Activated naive CD8-positive, alpha-beta T cell treated with anti-CD3 and anti-CD28 coated beads, Interleukin-2, amount 10 ng/mL, durations not matched to agents 7 days and 5 days (primary cell): ENCODE measurements at regions not wholly inside any gene's neighbourhood (a gene's known extent, or its start where the extent isn't known, plus 50 kb on each side); places are given as distances from the start of the nearest gene placed in this dataset.
A peak's percentile ranks its signal among the peaks of the same experiment; 100 is the strongest.

Experiments
- ATAC-seq: fragments of 150-1000 bp; cut with Tn5 transposase; one replicate; pipeline ENCODE4 v1.10.0; 2021; ENCODE audit warnings: low read depth, moderate library complexity
- POLR2A ChIA-PET: fragments of 350-600 bp; sonication (Branson Sonifier 250); formaldehyde crosslinking; loops from one replicate; lab custom pipeline; 2021; ENCODE audit warnings: antibody characterized with exemption; lab: Charles Lee
- DNase-seq: peaks from one replicate; pipeline ENCODE4 v3.0.0; 2021
- H3K27ac Mint-ChIP-seq: one replicate; pipeline ENCODE4 v1.8.0; 2022; ENCODE audit warnings: mild to moderate bottlenecking, mixed read lengths
- H3K27me3 Mint-ChIP-seq: one replicate; pipeline ENCODE4 v1.8.0; 2022; ENCODE audit warnings: mild to moderate bottlenecking, moderate library complexity, mixed read lengths
- H3K36me3 Mint-ChIP-seq: one replicate; pipeline ENCODE4 v1.8.0; 2021; ENCODE audit warnings: mild to moderate bottlenecking, mixed read lengths
- H3K4me1 Mint-ChIP-seq: one replicate; pipeline ENCODE4 v1.8.0; 2021; ENCODE audit warnings: mixed read lengths
- H3K4me3 Mint-ChIP-seq: one replicate; pipeline ENCODE4 v1.8.0; 2022; ENCODE audit warnings: mild to moderate bottlenecking, moderate library complexity, mixed read lengths
- H3K9me3 Mint-ChIP-seq: one replicate; pipeline ENCODE4 v1.8.0; 2021; ENCODE audit warnings: mixed read lengths

GRCh38 chr1:193606035-193606434 lies 419.6 kb upstream of the B3GALT2 start:
- POLR2A ChIA-PET: no interaction called here
- H3K27ac Mint-ChIP-seq: no peak overlapping the region
- no peaks in the 10 kb centered on the region for H3K27me3 Mint-ChIP-seq
- no peak overlapping the region for H3K4me3 Mint-ChIP-seq
- no peak for DNase-seq
- H3K9me3 Mint-ChIP-seq: peaks cover 4% of the 10 kb centered on the region
- peaks cover 5% of the 10 kb centered on the region for H3K36me3 Mint-ChIP-seq
- ATAC-seq: no peak
- peaks cover 5% of the 10 kb centered on the region for H3K4me1 Mint-ChIP-seq

DNA sequence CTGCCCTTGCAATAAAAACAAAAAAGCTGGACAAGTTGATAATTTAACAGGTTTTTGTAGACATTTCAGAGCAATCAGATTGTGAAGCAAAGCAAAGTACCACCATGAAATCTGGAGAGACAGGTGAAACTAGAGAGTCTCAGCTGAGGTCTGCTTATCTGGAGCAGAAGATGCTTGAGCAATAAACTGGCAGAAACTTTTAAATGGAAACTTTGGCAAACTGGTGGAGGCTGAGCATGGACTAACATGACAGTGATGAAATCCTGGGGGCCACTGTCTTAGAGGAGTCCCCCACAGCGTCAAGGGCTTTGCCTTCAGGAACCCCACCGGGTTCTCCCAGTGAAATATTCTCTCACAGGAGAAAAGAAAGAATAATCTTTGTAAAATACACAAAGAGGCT lies 416.3 kb upstream of the B3GALT2 start:
- peaks cover 4% of the 10 kb centered on the region for H3K9me3 Mint-ChIP-seq
- peaks cover 5% of the 10 kb centered on the region for H3K4me1 Mint-ChIP-seq
- H3K27ac Mint-ChIP-seq: no peak overlapping the region
- no peak overlapping the region for H3K4me3 Mint-ChIP-seq
- H3K27me3 Mint-ChIP-seq: no peaks in the 10 kb centered on the region
- POLR2A ChIA-PET: no interaction called here
- ATAC-seq (no peak), DNase-seq (no peak)
- H3K36me3 Mint-ChIP-seq: peaks cover 2% of the 10 kb centered on the region

DNA sequence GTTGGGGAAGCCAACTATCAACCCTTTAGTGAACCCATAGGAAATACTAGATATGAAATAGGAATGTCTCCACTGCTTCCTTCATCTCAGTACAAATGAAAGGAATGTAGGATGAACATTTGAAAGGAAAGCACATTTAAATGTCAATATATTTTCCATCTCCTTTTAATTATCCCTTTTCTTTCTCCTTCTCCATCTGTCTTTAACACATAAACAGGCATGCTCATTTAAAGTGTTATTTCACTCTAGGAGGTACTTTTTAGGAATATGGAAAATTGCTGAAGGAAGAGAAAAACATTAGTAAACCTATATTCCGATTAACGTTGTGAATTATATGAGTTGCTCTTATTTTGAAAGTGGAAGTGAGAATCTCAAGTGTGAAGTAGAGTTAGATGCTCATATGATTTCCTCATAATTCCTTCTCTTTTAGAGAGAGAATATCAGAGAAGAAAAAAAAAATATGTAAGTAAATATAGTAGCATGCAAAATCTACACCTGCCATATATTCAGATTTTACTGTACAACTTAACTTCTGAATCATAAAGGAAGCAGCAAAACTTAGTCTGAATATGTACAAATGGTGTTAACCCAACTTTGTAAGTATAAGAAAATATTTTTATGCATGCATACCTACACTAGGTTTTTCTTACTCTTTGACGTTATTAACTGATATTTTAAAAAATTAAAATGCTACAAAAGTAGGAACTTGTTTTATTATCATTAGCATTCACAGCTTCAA lies 406.9 kb upstream of the B3GALT2 start:
- POLR2A ChIA-PET: no interaction called here
- Mint-ChIP-seq H3K4me1 (peaks cover 12% of the 10 kb centered on the region), H3K4me3 (no peak overlapping the region), H3K36me3 (peaks cover 6% of the 10 kb centered on the region), H3K9me3 (peaks cover 2% of the 10 kb centered on the region), H3K27ac (no peak overlapping the region), H3K27me3 (no peaks in the 10 kb centered on the region)
- no peak for ATAC-seq
- DNase-seq: no peak

DNA sequence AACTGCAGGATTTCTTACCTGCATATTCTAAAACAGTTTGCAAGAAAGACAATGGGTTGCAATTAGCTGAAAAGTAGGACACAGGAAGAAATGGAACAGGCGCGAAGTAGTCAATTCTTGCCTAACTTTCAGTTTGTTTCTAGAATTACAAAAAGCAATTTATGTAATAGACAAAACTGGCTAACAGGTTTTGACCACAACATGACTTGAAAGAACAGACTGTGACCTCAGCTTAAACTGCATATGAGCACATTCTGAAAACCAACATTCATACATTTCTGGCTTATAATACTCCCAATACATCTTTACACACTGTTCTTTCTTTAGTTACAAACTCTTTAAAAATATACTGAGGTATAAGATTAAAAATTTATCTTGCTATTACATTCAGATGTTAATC lies 405.9 kb upstream of the B3GALT2 start:
- H3K36me3 Mint-ChIP-seq: peaks cover 6% of the 10 kb centered on the region
- POLR2A ChIA-PET: no interaction called here
- no peak overlapping the region for H3K4me3 Mint-ChIP-seq
- H3K4me1 Mint-ChIP-seq: peaks cover 12% of the 10 kb centered on the region
- peaks cover 2% of the 10 kb centered on the region for H3K9me3 Mint-ChIP-seq
- H3K27me3 Mint-ChIP-seq: no peaks in the 10 kb centered on the region
- DNase-seq (no peak), ATAC-seq (peak; percentile 54)
- no peak overlapping the region for H3K27ac Mint-ChIP-seq

DNA sequence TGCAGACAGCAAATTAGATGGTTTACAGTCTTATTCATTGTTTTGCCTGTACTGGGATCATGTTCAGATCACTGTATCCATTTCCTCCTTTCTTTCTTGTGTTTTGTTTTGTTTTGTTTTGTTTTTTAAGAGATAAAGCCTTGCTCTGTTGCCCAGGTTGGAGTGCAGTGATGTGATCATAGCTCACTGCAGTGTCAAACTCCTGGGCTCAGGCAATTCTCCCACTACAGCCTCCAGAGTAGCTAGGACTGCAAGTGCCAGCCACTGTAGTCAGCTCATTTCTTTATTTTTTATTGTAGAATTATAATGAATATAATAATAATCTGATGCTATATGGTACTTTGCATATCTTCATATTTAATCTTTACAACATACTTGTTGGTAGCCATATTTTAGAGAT lies 403.7 kb upstream of the B3GALT2 start:
- H3K4me3 Mint-ChIP-seq: no peak overlapping the region
- H3K9me3 Mint-ChIP-seq: no peaks in the 10 kb centered on the region
- no peak overlapping the region for H3K27ac Mint-ChIP-seq
- H3K4me1 Mint-ChIP-seq: peaks cover 12% of the 10 kb centered on the region
- H3K36me3 Mint-ChIP-seq: no peaks in the 10 kb centered on the region
- DNase-seq (no peak), ATAC-seq (no peak)
- POLR2A ChIA-PET: no interaction called here
- H3K27me3 Mint-ChIP-seq: no peaks in the 10 kb centered on the region

GRCh38 chr1:193589597-193590040 lies 403.2 kb upstream of the B3GALT2 start:
- DNase-seq: no peak
- H3K4me1 Mint-ChIP-seq: peaks cover 12% of the 10 kb centered on the region
- H3K27me3 Mint-ChIP-seq: no peaks in the 10 kb centered on the region
- POLR2A ChIA-PET: no interaction called here
- H3K4me3 Mint-ChIP-seq: no peak overlapping the region
- H3K36me3 Mint-ChIP-seq: no peaks in the 10 kb centered on the region
- H3K27ac Mint-ChIP-seq: no peak overlapping the region
- no peak for ATAC-seq
- H3K9me3 Mint-ChIP-seq: no peaks in the 10 kb centered on the region

DNA sequence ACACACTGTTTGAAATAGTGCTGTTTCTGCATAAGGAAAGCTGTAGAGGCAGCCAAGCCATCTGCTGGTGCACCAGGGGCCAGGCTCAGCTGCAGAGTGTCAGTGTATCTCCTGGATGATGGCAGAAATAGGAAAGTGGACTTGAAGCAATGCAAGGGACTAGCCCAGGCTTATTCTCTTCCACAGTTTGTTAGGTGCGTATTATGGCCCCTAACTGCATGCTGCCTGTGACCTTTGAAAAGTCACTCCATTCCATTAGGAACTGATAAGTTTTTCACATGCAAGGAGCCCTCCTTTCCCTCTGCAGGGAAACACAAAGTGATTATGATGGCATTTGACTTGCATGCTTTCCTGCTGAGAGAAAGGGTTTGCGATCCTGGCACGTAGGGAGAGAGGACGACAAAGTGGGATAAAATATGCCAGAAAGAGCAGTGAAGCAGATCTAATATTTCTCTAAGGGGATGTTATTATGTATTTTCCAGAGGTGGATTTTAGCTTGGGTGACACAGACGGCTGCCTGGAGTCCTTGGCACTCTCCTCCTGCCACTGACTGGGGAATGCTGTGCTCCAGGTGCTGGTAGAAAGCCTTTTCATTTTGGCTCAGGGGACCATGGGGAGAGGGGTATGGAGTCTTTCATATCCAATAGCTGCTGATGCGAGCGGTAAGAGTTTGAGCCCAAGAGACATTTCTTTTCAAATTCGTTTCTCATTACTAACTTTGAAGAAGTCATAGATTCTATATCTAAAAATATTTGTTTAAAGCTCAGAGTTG lies 402.1 kb upstream of the B3GALT2 start:
- no peak for DNase-seq
- POLR2A ChIA-PET: no interaction called here
- no peaks in the 10 kb centered on the region for H3K9me3 Mint-ChIP-seq
- H3K4me3 Mint-ChIP-seq: no peak overlapping the region
- H3K27me3 Mint-ChIP-seq: no peaks in the 10 kb centered on the region
- no peaks in the 10 kb centered on the region for H3K36me3 Mint-ChIP-seq
- H3K4me1 Mint-ChIP-seq: peaks cover 12% of the 10 kb centered on the region
- H3K27ac Mint-ChIP-seq: no peak overlapping the region
- no peak for ATAC-seq

GRCh38 chr1:193584731-193585239 lies 398.4 kb upstream of the B3GALT2 start:
- peaks cover 8% of the 10 kb centered on the region for H3K36me3 Mint-ChIP-seq
- H3K27ac Mint-ChIP-seq: no peak overlapping the region
- no peak for ATAC-seq
- H3K4me3 Mint-ChIP-seq: no peak overlapping the region
- POLR2A ChIA-PET: no interaction called here
- H3K27me3 Mint-ChIP-seq: no peaks in the 10 kb centered on the region
- H3K4me1 Mint-ChIP-seq: no peaks in the 10 kb centered on the region
- H3K9me3 Mint-ChIP-seq: peaks cover 7% of the 10 kb centered on the region
- no peak for DNase-seq

- H3K4me1 Mint-ChIP-seq: no peaks in the 10 kb centered on the region
- no peak for DNase-seq
- H3K36me3 Mint-ChIP-seq: peaks cover 8% of the 10 kb centered on the region
- H3K9me3 Mint-ChIP-seq: peaks cover 7% of the 10 kb centered on the region
- no peak overlapping the region for H3K4me3 Mint-ChIP-seq
- no peak for ATAC-seq
- no peaks in the 10 kb centered on the region for H3K27me3 Mint-ChIP-seq
- peak overlapping the region; percentile 39 for H3K27ac Mint-ChIP-seq
- POLR2A ChIA-PET: no interaction called here
These were observed 394.9 kb upstream of the B3GALT2 start for GRCh38 chr1:193581341-193581740.

DNA sequence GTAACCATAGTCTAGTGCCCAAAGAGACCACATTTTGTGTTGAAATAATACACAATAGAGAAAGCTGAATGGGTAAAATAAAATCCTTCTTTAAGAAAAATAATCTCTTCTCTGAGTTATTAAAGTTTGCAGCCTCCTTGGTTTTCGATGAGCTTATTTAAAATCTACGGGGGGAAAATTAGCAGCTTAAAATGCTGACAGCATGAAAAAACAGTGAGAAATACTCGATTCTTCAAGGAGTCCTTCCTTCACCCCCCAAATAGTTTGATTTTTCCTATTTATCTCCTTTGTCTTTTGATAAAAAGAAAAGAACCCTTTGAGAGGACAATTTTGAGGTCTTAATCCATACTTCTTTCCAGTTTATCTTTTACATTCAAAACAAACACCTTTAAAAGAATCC lies 394.0 kb upstream of the B3GALT2 start:
- Mint-ChIP-seq H3K4me3 (no peak overlapping the region), H3K27me3 (no peaks in the 10 kb centered on the region), H3K9me3 (peaks cover 7% of the 10 kb centered on the region), H3K27ac (no peak overlapping the region), H3K4me1 (no peaks in the 10 kb centered on the region), H3K36me3 (peaks cover 8% of the 10 kb centered on the region)
- ATAC-seq (no peak), DNase-seq (no peak)
- POLR2A ChIA-PET: no interaction called here

- Mint-ChIP-seq H3K9me3 (peaks cover 7% of the 10 kb centered on the region), H3K27ac (no peak overlapping the region), H3K4me1 (no peaks in the 10 kb centered on the region), H3K27me3 (no peaks in the 10 kb centered on the region), H3K36me3 (peaks cover 8% of the 10 kb centered on the region), H3K4me3 (no peak overlapping the region)
- no peak for ATAC-seq
- DNase-seq: no peak
- POLR2A ChIA-PET: interaction anchor here (0.6 kb wide), 1 partner anchor 240 kb away, joined by 5 read pairs; no protein-coding TSS in a partner anchor
These were observed 392.9 kb upstream of the B3GALT2 start for GRCh38 chr1:193579323-193579722.

GRCh38 chr1:193574913-193575312 lies 388.5 kb upstream of the B3GALT2 start:
- ATAC-seq (no peak), DNase-seq (no peak)
- peaks cover under 1% of the 10 kb centered on the region for H3K4me1 Mint-ChIP-seq
- peaks cover 24% of the 10 kb centered on the region for H3K36me3 Mint-ChIP-seq
- no peak overlapping the region for H3K4me3 Mint-ChIP-seq
- no peaks in the 10 kb centered on the region for H3K27me3 Mint-ChIP-seq
- peaks cover 19% of the 10 kb centered on the region for H3K9me3 Mint-ChIP-seq
- H3K27ac Mint-ChIP-seq: no peak overlapping the region
- POLR2A ChIA-PET: no interaction called here

DNA sequence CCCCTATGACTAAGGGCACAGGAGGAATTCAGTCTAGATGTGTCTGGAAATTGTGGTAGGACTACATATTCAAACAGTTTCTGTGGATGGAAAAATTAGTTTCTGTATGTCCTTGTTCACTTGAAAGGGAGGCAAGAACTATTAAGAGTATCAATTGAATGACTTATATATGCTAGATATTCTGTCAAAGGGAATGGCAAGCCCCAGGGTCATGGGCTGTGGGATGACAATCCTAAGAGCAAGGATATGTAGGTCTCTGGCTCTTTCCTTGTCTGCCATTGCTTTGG lies 383.5 kb upstream of the B3GALT2 start:
- Mint-ChIP-seq H3K9me3 (peaks cover 23% of the 10 kb centered on the region), H3K27ac (peak overlapping the region; percentile 82), H3K36me3 (peaks cover 32% of the 10 kb centered on the region), H3K4me1 (peaks cover 12% of the 10 kb centered on the region), H3K27me3 (no peaks in the 10 kb centered on the region), H3K4me3 (no peak overlapping the region)
- DNase-seq (no peak), ATAC-seq (peak; percentile 60)
- POLR2A ChIA-PET: no interaction called here
